ENCODE measurements at regions not wholly inside any gene's neighbourhood (a gene's known extent, or its start where the extent isn't known, plus 50 kb on each side); places are given as distances from the start of the nearest gene placed in this dataset.
"Not testable (repeated sequence)": the region's sequence is repeated elsewhere in the genome, so short reads cannot be mapped to it uniquely, and the experiment has no call there.

DNA sequence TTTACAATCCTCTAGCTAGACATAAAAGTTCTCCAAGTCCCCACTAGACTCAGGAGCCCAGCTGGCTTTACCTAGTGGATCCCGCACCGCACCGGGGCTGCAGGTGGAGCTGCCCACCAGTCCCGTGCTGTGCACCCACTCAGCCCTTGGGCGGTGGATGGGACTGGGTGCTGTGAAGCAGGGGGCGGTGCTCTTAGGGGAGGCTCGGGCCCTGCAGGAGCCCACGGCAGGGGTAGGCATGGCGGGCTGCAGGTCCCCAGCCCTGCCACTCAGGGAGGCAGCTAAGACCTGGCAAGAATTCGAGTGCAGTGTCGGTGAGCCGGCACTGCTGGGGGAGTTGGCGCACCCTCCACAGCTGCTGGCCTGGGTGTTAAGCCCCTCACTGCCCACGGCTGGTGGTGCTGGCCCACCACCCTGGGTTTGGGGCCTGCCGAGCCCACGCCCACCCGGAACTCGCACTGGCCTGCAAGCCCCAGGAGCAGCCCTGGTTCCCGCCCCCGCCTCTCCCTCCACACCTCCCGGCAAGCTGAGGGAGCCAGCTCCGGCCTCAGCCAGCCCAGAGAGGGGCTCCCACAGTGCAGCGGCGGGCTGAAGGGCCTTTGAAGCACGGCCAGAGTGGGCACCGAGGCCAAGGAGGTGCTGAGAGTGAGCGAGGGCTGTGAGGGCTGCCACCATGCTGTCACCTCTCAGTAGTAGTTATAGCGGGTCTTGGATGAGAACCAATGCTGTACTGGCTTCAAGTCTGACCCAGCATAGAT lies 255.2 kb downstream of the CDH7 start:
- Histone ChIP-seq H3K4me3 (no peak overlapping the region), H3K4me2 (no peak overlapping the region), H3K4me1 (replicated peaks; ENCODE audit: insufficient read depth) (no peaks in the 10 kb centered on the region), H3K27ac (no peak overlapping the region), H3K9me2 (ENCODE audit: insufficient read depth) (no peaks in the 10 kb centered on the region), H2AFZ (no peak overlapping the region), H3F3A (ENCODE audit: insufficient read depth, low read depth) (no peaks in the 10 kb centered on the region), H3K9me3 (ENCODE audit: insufficient read depth, low read depth) (no peaks in the 10 kb centered on the region), H3K79me2 (ENCODE audit: low read depth) (no peaks in the 10 kb centered on the region), H4K20me1 (ENCODE audit: insufficient read depth) (no peaks in the 10 kb centered on the region), H3K27me3 (ENCODE audit: insufficient read depth, low read depth) (no peaks in the 10 kb centered on the region), H3K36me3 (ENCODE audit: low read depth) (no peaks in the 10 kb centered on the region)
- ChIA-PET CTCF (no interaction called here), POLR2A (ENCODE audit: unreplicated experiment) (no interaction called here)
- TF ChIP-seq EZH2 (IDR thresholded peaks at IDR 0.05; ENCODE audit: low read depth), result no peak
- TF ChIP-seq, protein P1, sequence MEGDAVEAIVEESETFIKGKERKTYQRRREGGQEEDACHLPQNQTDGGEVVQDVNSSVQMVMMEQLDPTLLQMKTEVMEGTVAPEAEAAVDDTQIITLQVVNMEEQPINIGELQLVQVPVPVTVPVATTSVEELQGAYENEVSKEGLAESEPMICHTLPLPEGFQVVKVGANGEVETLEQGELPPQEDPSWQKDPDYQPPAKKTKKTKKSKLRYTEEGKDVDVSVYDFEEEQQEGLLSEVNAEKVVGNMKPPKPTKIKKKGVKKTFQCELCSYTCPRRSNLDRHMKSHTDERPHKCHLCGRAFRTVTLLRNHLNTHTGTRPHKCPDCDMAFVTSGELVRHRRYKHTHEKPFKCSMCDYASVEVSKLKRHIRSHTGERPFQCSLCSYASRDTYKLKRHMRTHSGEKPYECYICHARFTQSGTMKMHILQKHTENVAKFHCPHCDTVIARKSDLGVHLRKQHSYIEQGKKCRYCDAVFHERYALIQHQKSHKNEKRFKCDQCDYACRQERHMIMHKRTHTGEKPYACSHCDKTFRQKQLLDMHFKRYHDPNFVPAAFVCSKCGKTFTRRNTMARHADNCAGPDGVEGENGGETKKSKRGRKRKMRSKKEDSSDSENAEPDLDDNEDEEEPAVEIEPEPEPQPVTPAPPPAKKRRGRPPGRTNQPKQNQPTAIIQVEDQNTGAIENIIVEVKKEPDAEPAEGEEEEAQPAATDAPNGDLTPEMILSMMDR (conservative IDR thresholded peaks at IDR 0.05), result no peak
- DNase-seq, result no peak
- intact Hi-C loops (cut with micrococcal nuclease; ENCODE audit: unreplicated experiment), result no loop called here
- BruUV-seq (replicated peaks), result no TSS peak

DNA sequence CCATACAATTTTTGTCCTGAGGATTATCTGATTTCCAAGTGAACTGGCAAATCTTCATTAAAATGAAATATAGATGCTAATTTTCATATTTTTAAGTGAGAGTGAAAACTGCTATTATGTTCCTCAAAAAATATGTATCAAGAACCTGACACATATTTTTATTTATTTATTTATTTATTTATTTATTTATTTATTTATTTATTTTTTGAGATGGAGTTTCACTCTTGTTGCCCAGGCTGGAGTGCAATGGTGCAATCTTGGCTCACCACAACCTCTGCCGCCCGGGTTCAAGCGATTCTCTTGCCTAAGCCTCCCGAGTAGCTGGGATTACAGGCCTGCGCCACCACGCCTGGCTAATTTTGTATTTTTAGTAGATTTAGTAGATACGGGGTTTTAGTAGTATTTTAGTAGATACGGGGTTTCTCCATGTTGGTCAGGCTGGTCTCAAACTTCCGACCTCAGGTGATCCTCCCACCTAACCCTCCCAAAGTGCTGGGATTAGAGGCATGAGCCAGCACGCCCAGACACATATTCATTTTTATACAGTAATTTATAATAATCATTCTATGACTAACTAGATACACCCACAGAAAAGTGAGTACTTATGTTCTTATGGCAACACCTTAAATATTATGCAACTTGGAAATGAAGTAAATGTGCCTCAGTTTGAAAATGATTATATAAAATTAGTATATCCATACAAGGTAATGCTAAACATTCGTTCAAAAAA lies 248.3 kb downstream of the CDH7 start:
- H3K4me1 ChIP-seq (replicated peaks; ENCODE audit: insufficient read depth); H3K4me2 ChIP-seq; H3K4me3 ChIP-seq; H3K9me2 ChIP-seq (ENCODE audit: insufficient read depth); BruUV-seq (replicated peaks); H3K79me2 ChIP-seq (ENCODE audit: low read depth); POLR2A ChIA-PET (ENCODE audit: unreplicated experiment); H2AFZ ChIP-seq; H3K9me3 ChIP-seq (ENCODE audit: insufficient read depth, low read depth); H3K27me3 ChIP-seq (ENCODE audit: insufficient read depth, low read depth); intact Hi-C loops (cut with micrococcal nuclease; ENCODE audit: unreplicated experiment); CTCF ChIA-PET; H3K27ac ChIP-seq; DNase-seq; H3F3A ChIP-seq (ENCODE audit: insufficient read depth, low read depth); H3K36me3 ChIP-seq (ENCODE audit: low read depth); H4K20me1 ChIP-seq (ENCODE audit: insufficient read depth): not testable (repeated sequence)

DNA sequence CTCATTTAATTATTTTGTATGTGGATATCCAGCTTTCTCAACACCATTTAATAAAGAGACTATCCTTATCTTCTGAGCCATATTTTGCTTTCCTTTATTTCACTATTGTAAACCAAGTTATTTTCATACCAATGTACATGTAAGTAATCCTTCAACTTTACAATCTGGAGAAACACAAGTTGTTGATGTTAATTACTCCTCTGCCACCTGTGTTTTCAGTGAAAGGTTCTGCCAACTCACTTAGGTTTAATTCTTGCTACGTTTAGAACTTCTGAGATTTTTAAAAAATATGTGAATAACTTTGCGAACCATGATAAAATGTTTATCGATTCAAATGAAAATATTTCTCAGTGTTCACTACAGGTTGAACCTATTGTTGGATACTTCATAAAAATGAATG lies 244.4 kb downstream of the CDH7 start:
- DNase-seq, result no peak
- H3K9me2 ChIP-seq (ENCODE audit: insufficient read depth), result no peaks in the 10 kb centered on the region
- H3F3A ChIP-seq (ENCODE audit: insufficient read depth, low read depth), result no peaks in the 10 kb centered on the region
- H3K4me1 ChIP-seq (replicated peaks; ENCODE audit: insufficient read depth), result no peaks in the 10 kb centered on the region
- no peak overlapping the region for H2AFZ ChIP-seq
- TF ChIP-seq, protein P1 (conservative IDR thresholded peaks at IDR 0.05), result no peak
- no peak for TF ChIP-seq EZH2 (IDR thresholded peaks at IDR 0.05; ENCODE audit: low read depth)
- no peaks in the 10 kb centered on the region for H3K79me2 ChIP-seq (ENCODE audit: low read depth)
- BruUV-seq (replicated peaks), result no TSS peak
- no peaks in the 10 kb centered on the region for H3K36me3 ChIP-seq (ENCODE audit: low read depth)
- H3K27ac ChIP-seq, result no peak overlapping the region
- CTCF ChIA-PET, result no interaction called here
- H4K20me1 ChIP-seq (ENCODE audit: insufficient read depth), result no peaks in the 10 kb centered on the region
- intact Hi-C loops (cut with micrococcal nuclease; ENCODE audit: unreplicated experiment), result no loop called here
- POLR2A ChIA-PET (ENCODE audit: unreplicated experiment), result no interaction called here
- H3K4me2 ChIP-seq, result no peak overlapping the region
- H3K9me3 ChIP-seq (ENCODE audit: insufficient read depth, low read depth), result peaks cover 4% of the 10 kb centered on the region; the same call in 1 of the 2 replicates
- no peaks in the 10 kb centered on the region for H3K27me3 ChIP-seq (ENCODE audit: insufficient read depth, low read depth)
- H3K4me3 ChIP-seq, result no peak overlapping the region

Data from PC-9 (cell line).